ENCODE measurements at regions not wholly inside any gene's neighbourhood (a gene's known extent, or its start where the extent isn't known, plus 50 kb on each side); places are given as distances from the start of the nearest gene placed in this dataset.

- DNase-seq = no peak
- Histone ChIP-seq H3K4me1 (ENCODE audit: control insufficient read depth, insufficient read depth, low read length) (no peaks in the 10 kb centered on the region), H3K9ac (ENCODE audit: low read depth, low read length) (no peak overlapping the region), H2BK20ac (ENCODE audit: low read depth, low read length) (no peak overlapping the region), H2BK5ac (ENCODE audit: low read depth, low read length, poor library complexity, severe bottlenecking) (no peak overlapping the region), H3K4ac (ENCODE audit: low read depth, low read length) (no peak overlapping the region), H2AFZ (replicated peaks; ENCODE audit: low read length, poor library complexity) (no peak overlapping the region), H2AK5ac (ENCODE audit: low read depth, low read length) (no peak overlapping the region), H3K27ac (ENCODE audit: insufficient read depth, low read length) (no peak overlapping the region), H2BK120ac (ENCODE audit: low read depth, low read length) (no peak overlapping the region), H3K36me3 (ENCODE audit: control insufficient read depth, insufficient read depth, low read length) (no peaks in the 10 kb centered on the region), H3K18ac (ENCODE audit: low read depth, low read length) (no peak overlapping the region), H3K4me2 (ENCODE audit: low read depth, low read length) (no peak overlapping the region), H4K5ac (ENCODE audit: low read depth, low read length) (no peak overlapping the region), H3K27me3 (ENCODE audit: control insufficient read depth, insufficient read depth, low read length) (no peaks in the 10 kb centered on the region), H4K91ac (ENCODE audit: insufficient read depth, low read depth, low read length) (no peak overlapping the region), H3K79me1 (ENCODE audit: low read depth in 1 of 2, low read length in 2 of 2) (no peaks in the 10 kb centered on the region), H3K56ac (ENCODE audit: extremely low read depth, insufficient read depth, low read length) (no peak overlapping the region), H4K20me1 (ENCODE audit: insufficient read depth, low read length) (no peaks in the 10 kb centered on the region), H3K23ac (ENCODE audit: low read depth, low read length) (no peak overlapping the region), H3K9me3 (ENCODE audit: control insufficient read depth, insufficient read depth, low read length) (peaks cover 4% of the 10 kb centered on the region; the same call in 1 of the 2 replicates), H3K14ac (replicated peaks; ENCODE audit: low read depth, low read length) (no peak overlapping the region), H2BK15ac (ENCODE audit: low read depth, low read length) (no peak overlapping the region), H2AK9ac (replicated peaks; ENCODE audit: low read depth, low read length, poor library complexity) (no peak overlapping the region), H4K8ac (ENCODE audit: low read depth in 2 of 2, low read length in 2 of 2) (no peak overlapping the region), H3K9me1 (ENCODE audit: insufficient read depth, low read length) (no peaks in the 10 kb centered on the region), H3K4me3 (ENCODE audit: insufficient read depth, low read depth, low read length) (no peak overlapping the region)
- intact Hi-C loops (cut with micrococcal nuclease) (no loop called here), in situ Hi-C loops (cut with MboI; ENCODE audit: low sequenced_read_pairs) (no loop called here), dilution Hi-C loops (cut with HindIII; ENCODE audit: low sequenced_read_pairs, unreplicated experiment) (no loop called here)
- no TSS peak for BruUV-seq (replicated peaks)
- TF ChIP-seq RCOR1 (IDR thresholded peaks at IDR 0.05; ENCODE audit: insufficient replicate concordance, low read length) (no peak), MXI1 (IDR thresholded peaks at IDR 0.05; ENCODE audit: borderline replicate concordance, low read depth, low read length) (no peak), NFE2L2 (IDR thresholded peaks at IDR 0.05; ENCODE audit: low read depth, low read length) (no peak), USF2 (IDR thresholded peaks at IDR 0.05; ENCODE audit: low read depth, low read length) (no peak), CEBPB (IDR thresholded peaks at IDR 0.05; ENCODE audit: low read depth, low read length) (no peak), RFX5 (IDR thresholded peaks at IDR 0.05; ENCODE audit: low read depth, low read length) (no peak), CHD1 (IDR thresholded peaks at IDR 0.05; ENCODE audit: low read depth, low read length) (no peak), SMC3 (IDR thresholded peaks at IDR 0.05; ENCODE audit: low read depth, low read length) (no peak), FOS (IDR thresholded peaks at IDR 0.05; ENCODE audit: low read depth, low read length) (no peak), BHLHE40 (IDR thresholded peaks at IDR 0.05; ENCODE audit: low read depth, low read length) (no peak), MAFK (IDR thresholded peaks at IDR 0.05; ENCODE audit: low read depth, low read length) (no peak), RAD21 (IDR thresholded peaks at IDR 0.05; ENCODE audit: low read length) (no peak), ELK1 (IDR thresholded peaks at IDR 0.05; ENCODE audit: borderline replicate concordance, low read depth, low read length) (no peak)
- ChIA-PET CTCF (interaction anchor here (0.6 kb wide), 1 partner anchor 193 kb away, joined by 3 read pairs; no protein-coding TSS in a partner anchor), POLR2A (ENCODE audit: unreplicated experiment) (no interaction called here)
- no CpG with 5 or more reads among the region's 3 CpGs for WGBS, 2 experiments (ENCODE audit: extremely low coverage in 2 of 2, insufficient read length in 1 of 2)
- ATAC-seq (ENCODE audit: low read depth) = no peak
These were observed 71.7 kb upstream of the ABCA12 start for GRCh38 chr2:215210082-215210481.
